OCI-M2 (cell line): ENCODE measurements at regions not wholly inside any gene's neighbourhood (a gene's known extent, or its start where the extent isn't known, plus 50 kb on each side); places are given as distances from the start of the nearest gene placed in this dataset.
"Not testable (repeated sequence)": the region's sequence is repeated elsewhere in the genome, so short reads cannot be mapped to it uniquely, and the experiment has no call there.

ENCODE experiments used
- DNase-seq: peaks from one replicate; lab custom pipeline; 2025; ENCODE audit not compliant: unreplicated experiment; lab: John Stamatoyannopoulos, UW

DNA sequence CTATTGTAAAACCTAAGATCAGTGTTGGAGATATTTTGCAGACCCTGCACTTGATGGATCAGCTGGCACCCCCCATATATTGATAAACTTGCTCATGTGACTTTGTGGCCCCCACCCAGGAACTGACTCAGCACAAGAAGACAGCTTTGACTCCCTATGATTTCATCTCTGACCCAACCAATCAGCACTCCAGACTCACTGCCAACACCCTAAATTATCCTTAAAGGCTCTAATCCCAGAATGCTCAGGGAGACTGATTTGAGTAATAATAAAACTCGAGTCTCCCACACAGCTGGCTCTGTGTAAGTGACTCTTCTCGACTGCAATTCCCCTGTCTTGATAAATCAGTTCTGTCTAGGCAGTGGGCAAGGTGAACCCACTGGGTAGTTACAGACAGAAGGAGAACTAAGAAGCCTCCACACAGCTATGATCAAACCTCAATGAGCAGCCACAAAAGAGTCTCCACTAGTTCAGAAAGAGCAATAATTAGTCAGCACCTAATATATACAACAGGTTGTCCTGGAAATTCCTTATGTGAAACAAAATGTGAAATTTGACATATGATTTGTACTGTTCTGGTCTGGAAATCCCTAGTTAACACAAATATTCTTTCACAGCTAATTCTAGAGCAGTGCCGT is 52.2 kb downstream of the ACTL7B start:
- no peak for DNase-seq

DNA sequence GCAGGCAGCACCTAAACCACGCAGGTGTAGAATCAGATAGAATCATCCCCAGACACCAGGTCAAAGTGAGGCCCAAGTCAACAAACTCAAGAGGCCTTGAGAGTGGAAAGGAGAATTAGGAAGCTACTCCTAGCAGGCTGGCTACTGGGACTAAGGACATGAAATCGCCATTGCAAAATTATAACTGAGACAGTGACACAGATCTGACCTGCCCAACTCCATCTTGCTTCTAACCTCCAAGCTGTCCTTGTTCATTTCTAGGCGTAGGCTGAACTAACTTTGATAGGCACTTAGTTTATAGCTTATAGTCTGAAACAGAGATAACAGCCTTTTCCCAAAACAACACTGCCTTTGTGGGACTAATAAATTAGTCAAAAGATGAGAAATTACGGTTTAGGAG is 52.8 kb downstream of the ACTL7B start:
- DNase-seq, result no peak

DNA sequence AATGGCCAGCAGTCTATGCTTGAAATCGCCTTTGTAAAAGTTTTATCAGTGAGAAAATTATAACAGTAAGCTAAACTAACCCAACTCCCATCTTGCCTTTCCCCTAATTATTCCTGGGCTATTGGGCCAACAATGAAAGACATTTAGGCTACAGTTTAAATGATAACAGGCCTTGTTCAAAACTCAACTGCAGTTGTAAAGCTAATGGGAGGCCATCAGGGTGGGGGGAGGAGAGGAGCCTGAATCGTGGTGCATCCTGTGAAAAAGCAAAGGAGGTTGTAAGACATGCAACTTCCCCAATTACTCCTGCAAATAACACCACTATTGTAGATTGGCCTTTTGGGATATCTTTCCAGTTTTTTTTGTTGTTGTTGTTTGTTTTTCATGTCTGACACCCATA is 53.8 kb downstream of the ACTL7B start:
- DNase-seq, result no peak

DNA sequence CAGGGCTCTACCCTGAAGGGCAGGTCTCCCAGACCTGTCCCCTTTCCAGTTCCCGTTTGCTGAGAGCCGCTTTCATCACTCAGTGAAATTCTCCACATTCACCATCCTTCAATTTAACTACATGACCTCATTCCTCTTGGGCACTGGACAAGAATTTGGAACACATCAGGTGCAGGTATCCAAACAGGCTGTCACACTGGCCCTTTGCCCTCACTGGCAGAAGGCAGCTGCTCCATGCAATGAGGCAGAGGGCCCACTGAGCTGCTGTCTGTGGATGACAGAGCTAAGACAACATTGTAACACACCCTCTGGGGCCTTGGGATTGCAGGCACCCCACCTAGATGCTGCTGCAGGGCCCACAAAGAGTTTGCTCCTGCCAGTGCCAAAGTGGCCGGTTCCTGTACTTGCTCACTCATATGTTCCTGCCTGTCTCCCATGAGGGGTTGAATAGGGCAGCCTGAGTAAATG is 55.1 kb downstream of the ACTL7B start:
- DNase-seq, result no peak

DNA sequence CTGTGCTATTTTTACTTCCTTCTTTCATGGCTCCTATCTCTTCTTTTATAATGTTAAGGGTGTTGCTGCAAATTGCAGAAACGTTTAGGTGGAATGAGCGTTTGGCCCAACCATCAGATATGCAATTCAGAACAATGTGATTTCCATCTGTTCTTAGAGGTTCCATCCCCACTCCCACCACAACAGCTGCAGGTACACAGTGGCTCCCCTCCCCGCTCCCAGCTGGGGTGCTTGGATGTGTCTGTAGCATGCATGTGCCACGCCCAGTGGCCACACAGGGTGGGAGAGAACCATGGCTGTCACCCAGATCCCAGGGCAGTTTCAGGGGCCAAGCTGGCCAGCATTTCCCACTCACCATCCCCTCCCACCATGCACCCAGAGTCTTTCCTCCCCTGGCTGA is 62.2 kb downstream of the ACTL7B start:
- DNase-seq, result no peak

DNA sequence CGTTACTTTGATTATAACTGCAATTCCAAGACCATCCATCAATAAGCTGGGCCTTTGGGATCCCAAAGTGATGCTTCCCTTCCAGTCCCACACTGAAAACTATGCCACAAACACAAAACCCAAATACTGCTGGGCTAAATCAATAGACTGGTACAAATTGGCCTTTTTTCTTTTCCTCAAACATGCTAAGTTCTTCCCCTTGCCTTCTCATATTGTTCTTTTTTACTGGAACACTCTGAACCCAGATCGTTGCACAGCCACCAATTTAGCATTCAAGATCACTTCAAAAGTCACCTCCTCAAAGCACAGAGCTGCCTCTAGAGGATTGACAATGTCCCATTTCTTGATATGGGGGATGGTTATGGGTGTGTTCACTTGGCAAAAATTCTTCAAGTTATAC is 66.0 kb downstream of the ACTL7B start:
- no peak for DNase-seq

DNA sequence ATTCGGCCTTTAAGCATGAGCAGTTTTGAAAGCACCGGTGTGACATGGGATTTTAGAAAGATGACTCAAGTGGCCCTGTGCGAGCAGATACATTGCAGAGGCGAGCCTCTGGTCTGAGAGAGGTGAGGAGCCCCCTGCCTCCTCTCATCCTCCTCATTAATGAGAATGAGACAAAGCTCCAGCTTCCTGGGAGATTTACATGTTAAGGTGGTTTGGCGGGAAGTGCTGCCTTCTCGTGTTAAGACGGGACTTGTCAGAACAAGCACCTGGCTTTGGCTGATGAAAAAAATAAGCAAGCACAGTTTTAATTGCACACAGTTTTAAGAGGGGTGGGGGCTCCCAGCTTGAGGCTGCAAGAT is 68.1 kb downstream of the ACTL7B start:
- DNase-seq, result no peak

DNA sequence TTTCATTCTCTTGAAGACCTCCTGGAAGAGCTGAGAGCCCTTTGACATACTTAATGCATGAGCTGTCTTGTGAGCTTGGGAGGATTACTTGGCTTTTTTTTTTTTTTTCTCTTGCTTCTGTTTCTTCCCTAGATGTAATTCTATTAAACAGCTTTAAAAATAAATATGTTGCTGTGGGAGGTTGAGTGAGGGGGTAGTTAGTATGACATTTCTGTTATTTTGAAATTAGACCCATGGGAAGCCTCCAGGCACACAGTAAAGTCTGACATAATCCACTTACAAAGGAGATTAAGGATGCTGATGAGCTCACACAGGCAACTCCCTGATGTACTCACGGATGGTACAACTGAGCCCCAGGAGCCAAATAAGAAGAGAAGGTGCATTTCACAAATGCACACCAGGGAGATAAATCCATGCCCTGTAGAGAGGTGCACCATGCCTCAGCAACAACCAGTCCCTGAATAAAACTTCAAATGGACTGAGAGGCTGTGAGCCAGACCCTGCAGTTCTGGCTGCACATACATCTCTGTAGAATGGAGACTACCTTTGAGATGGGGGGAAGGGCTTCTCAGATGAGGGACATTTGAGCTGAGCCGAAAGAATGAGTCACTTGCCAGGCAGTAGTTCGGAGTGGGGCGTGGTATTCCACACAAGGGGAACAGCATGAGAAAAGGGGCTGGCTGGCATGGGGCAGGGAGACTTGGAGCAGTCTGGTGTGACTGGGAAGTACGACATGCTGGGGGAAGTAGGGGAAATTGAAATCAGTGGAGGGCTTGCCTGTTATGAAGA is 68.7 kb downstream of the ACTL7B start:
- no peak for DNase-seq

DNA sequence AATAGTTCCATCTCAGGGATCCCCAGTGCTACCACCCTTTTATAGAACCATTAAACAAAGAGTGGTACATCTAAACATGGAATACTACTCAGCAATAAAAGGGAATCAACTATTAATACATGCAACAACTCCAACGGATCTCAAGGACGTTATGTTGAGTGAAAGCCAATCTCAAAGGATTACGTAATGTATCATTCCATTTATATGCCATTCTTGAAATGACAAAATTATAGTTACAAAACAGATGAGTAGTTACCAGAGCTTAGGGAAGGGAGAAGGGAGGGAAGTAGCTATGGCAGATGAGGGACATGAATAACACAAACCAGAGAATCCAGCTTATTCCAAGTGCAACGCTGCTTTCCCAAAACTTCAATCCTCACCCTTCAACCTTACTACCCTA is 69.5 kb downstream of the ACTL7B start:
- no peak for DNase-seq

DNA sequence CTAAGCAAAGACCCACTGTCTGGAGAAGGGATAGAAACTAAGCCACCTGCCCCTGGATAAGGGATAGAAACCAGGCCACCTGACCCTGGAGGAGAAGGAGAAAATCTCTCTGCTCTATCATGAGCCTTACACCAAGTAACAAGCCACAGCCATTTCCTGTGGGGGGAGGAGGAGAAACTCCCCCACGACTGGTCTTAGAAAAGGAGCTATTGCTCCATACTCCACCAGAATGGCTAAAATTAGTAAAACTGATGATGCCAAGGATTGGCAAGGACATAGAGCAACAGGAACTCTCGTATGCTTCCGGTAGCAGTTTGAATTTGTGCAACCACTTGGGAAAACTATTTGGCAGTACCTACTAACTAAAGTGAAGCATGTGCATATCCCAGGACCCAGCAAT is 70.8 kb downstream of the ACTL7B start:
- no peak for DNase-seq

DNA sequence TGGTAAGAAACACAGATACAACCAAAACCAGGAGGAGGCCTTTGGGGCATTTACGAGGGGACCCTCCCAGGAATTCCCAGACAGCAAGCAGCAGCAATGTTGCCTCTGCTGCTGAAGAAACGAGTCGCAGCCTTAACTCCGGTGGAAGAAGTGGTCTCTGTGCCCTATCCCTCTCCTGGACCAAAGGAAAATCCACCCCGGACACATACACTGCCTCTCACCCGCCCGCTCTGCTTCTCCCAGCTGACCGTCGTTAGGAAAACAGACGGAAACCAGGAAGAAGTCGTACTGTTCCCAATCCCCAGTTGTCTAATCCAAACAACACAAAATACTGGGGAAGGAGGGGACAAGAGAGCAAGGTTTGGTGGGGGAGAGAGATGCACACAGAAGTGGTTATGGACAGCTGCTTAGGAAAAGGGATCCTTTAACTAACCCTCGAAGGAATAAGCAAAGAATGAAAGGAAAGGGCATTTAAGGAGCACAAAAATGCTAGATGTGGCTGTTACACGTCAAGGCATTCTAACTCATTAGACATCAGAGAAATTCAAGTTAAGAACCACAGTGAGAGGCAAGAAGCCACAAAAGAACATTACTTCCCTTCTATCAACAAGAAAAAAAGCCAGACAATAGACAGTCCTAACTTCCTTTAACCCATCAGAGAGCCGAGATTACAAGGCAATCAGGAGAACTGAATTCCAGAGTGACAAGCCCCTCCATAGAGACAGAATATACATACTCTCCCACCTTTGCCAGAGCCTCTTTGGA is 71.9 kb downstream of the ACTL7B start:
- DNase-seq, result no peak

DNA sequence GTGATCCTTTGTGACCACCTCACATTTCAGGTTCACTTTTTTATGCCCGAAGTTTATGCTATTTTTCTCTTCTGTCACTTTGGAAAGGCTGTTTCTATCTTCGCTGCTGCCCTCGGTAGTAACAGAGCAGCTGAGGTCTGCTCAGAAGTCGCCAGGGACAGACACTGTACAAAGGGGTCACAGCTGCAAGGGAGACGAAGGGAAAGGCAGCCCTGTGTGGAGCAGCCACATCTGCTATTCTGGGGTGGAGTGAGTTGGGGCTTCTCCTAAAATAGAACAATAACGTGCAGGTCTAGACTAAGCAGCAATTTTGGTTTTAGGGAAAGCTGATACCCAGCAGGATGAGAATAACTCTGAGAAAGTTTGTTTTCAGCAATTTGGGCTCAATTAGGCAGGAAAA is 72.5 kb downstream of the ACTL7B start:
- no peak for DNase-seq

DNA sequence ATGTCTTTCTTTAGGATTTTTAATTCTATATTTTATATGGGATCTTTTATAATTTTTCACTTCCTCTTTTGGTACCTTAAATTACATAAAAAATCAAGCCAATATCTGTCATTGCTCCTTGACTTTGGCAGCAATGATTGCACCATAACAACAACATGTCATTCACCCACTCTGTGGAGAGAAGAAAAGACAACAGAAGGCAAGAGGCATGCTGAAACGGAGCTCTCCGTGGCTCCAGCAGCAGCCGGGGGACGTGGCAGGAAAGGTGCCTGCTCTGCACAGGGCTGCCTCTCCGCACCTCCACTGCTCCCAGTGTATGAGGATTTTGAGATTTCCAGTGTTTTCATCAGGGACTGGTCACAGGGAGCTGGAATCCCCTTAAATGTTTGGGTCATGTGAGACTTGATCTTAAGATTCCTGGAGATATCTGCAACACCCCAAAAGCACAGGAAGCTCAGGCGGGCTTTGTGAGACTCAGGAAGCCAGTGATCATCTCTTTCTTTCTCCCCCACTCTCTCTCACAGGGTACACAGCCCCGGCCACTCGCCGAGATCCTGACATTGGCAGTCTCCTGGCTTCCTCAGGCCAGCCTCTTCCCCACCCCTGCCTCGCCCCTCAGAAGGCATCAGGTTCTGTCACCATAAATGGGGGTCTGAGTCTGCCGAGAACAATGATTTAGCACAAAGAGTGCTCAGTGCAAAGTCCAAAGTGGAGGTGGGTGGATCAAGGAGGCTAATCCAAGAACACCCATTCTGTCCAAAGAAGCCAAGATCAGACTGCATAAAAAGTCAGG is 74.6 kb downstream of the ACTL7B start:
- no peak for DNase-seq

DNA sequence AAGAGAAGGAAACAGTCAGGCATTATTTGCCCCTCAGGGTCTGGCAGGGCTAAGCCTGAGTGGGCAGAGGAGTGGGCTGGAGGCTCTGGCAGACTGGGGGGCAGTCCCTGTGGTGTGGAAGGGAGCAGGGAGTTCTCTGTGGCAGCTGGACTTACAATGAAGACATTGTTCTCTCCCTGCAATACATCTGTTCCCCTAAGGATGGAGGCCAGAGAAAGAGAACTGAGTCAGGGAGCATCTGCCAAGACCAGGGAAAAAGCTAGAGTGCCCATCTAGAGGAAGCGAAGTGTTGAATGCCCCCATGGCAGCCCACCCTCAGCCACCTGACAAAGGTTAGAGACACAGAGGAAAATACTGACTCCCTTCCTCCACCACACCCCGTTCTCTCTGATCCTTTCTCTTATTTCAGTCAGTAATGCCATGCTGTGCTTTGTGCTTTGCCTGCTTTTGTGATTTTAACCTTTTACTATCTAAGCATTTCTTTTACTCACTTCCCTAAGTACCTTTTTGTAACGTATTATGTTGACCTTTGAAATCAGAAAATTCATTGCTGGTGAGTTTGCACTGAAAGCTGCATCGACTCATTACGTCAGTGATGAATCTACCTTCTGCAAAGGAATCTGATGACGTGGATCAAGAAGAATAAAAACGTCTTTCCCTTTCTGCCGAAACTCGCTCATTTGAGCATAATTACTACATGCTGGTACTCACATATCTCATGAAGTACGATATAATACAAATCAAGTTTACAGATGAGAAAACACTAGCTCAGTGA is 76.0 kb downstream of the ACTL7B start:
- DNase-seq, result no peak

DNA sequence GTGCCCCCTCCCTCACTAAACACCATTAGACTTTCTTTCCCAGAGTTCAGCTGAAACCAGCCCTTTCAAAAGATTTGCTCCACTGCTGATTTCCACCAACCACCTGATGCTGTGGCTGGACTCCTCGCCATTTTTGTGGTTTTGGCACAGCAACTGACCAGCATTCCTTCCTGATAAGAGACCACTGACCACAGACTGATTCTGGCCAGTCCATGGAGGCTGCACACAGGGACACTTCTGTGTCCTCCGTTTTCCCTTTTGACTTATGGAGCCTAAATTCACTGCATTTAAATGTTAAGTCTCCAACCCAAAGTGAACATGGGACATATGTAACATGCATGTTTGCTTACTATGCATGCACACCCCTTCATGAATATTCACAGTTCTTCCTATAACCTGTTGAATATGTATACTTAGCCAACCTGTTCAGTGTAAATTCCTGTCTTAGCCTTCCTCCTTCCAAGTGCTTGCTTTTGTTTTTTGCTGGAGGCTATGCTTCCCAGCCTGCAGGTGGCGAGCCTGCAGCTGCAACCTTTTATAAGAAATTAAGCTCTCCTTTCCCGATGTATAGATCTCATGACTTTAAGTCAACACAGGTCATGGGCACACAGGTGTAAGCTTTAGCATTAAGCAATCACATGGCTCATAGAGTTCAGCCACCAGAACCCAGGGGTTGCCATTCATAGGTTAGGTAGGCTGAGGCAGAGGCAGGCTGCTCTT is 78.7 kb downstream of the ACTL7B start:
- no peak for DNase-seq

DNA sequence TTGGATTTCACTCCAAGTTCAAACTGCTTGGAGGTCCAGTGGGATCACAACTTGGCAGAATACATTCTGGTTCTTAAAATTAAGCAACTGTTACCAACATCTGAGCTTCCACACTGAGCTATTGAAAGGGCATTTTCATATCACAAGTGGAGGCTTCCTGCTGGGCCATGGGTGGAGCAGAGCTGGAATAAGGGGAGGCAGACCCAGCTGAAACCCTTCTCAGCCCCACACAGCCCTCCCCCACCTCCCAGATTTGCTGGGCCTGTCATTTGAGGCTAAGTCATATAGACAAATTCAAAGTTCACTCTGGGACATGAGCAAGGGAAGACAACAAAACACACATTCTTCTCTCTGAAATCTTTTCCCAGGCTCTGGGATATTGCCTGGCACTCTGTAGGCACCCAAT is 79.9 kb downstream of the ACTL7B start:
- no peak for DNase-seq

DNA sequence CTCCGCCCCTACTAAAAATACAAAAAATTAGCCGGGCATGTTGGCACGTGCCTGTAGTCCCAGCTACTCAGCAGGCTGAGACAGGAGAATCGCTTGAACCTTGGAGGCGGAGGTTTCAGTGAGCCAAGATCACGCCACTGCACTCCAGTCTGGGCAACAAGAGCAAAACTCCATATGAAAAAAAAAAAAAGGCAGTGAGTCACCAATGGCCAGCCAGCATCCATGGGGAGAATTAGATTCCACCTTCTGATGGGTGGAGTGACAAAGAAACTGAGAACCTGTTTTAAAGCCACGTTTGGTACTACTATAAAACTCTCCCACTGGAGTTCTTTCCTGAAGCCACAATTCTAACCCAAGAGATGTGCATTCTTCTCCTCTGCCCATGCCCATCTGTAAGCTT is 81.7 kb downstream of the ACTL7B start:
- DNase-seq, result not testable (repeated sequence)

DNA sequence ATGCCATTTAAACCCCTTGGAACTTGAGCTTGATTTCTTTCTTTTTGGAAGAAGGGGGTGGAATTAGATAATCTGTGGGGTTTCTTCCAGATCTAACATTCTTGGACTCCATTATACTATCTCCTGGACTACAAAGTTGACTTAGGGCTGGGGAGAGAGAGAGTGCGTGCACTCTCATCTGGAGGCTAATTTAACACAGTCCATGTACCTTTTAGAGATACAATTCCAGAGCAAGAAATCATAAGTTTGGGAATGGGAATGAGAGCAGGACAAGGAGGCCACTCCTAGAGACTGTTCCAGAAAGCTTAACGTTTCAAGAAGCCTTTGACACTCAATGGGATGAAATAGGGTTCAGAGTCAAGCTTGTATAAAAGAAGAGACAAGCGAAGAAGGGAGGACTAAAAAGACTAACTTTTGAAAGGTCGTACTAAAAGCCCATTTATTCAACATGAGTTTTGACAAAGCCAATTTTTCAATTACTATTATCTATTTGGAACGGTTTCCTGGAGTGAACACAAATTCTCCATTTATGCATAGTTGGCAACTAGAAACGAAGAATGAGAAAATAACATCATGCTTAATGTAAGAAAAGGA is 83.4 kb downstream of the ACTL7B start:
- no peak for DNase-seq

DNA sequence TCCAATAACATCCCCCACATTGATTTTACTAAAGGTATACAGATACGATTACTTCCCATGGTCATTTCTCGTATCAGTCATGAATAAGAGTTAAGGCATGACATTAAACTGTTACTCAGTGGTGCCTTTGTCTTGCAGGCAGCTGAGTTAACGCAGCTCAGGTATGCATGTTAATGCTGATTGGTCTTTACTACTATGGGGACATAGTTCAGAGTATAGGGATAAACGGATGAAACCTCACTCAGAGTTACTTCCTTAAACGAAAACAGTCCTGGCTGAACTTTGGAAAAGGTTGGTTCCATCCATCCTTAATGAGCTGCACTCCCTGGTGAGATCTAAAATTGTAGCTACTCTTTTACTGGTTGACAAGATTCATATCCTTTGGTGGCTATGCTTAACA is 87.0 kb downstream of the ACTL7B start:
- DNase-seq, result no peak
